ENCODE measurements at regions not wholly inside any gene's neighbourhood (a gene's known extent, or its start where the extent isn't known, plus 50 kb on each side); places are given as distances from the start of the nearest gene placed in this dataset.

DNA sequence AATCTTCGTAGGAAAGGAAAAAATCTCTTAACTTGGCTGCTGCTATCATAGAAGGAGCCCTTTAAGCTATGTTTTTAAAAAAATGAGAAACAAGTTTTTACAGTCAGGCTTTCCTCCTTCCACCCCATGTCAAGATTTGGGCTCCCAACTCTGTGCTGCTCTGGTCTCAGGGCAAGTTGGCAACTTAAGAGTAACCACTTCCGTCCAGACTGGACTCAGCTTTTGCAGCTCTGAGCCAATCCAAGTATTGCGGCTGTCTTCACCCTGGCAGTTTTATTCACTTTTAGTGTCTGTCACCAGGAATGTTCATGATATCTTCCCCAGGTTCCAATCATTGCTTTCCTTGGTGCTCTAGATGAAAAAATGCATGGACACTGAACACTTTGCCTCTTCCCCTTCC lies 115.9 kb upstream of the GAS1 start:
- Histone ChIP-seq H3F3A (replicated peaks; ENCODE audit: low read depth) (no peaks in the 10 kb centered on the region), H3K27ac (ENCODE audit: low read depth) (no peak overlapping the region), H3K79me2 (replicated peaks; ENCODE audit: insufficient read depth) (no peaks in the 10 kb centered on the region), H3K9me2 (ENCODE audit: insufficient read depth) (peaks cover 13% of the 10 kb centered on the region; the same call in 1 of the 2 replicates), H3K4me2 (no peak overlapping the region), H4K20me1 (replicated peaks; ENCODE audit: insufficient read depth) (no peaks in the 10 kb centered on the region; the same call in 1 of the 2 replicates), H3K36me3 (ENCODE audit: insufficient read depth) (no peaks in the 10 kb centered on the region), H3K27me3 (ENCODE audit: insufficient read depth) (no peaks in the 10 kb centered on the region; the same call in 1 of the 2 replicates), H3K4me1 (ENCODE audit: insufficient read depth) (no peaks in the 10 kb centered on the region), H3K4me3 (no peak overlapping the region), H2AFZ (no peak overlapping the region)
- no peaks in the 10 kb centered on the region for H3K36me3 Mint-ChIP-seq (ENCODE audit: low read depth)
- H3K27me3 Mint-ChIP-seq (ENCODE audit: insufficient read depth, low read depth, poor library complexity) = no peaks in the 10 kb centered on the region
- no peak overlapping the region for H3K27ac Mint-ChIP-seq
- no peaks in the 10 kb centered on the region for H3K9me3 Mint-ChIP-seq
- DNase-seq (ENCODE audit: low spot score) (no peak), ATAC-seq (no peak)
- H3K4me3 Mint-ChIP-seq = no peak overlapping the region
- no peak for TF ChIP-seq ZNF114 (CRISPR knock-in tag; IDR thresholded peaks at IDR 0.05)
- TF ChIP-seq JUNB (IDR thresholded peaks at IDR 0.05; ENCODE audit: unreplicated experiment) = no peak
- TF ChIP-seq ETS1 (IDR thresholded peaks at IDR 0.05) = no peak
- TF ChIP-seq EZH2phosphoT487 (IDR thresholded peaks at IDR 0.05; ENCODE audit: unreplicated experiment) = no peak
- TF ChIP-seq ZNF331 (CRISPR knock-in tag; IDR thresholded peaks at IDR 0.05; ENCODE audit: low read depth) = no peak
- TF ChIP-seq REST (IDR thresholded peaks at IDR 0.05; ENCODE audit: unreplicated experiment) = no peak
- no peak for TF ChIP-seq STAT1 (IDR thresholded peaks at IDR 0.05; ENCODE audit: unreplicated experiment)
- TF ChIP-seq NANOG (IDR thresholded peaks at IDR 0.05; ENCODE audit: borderline replicate concordance) = no peak
- TF ChIP-seq CREB1 (CRISPR knock-in tag; IDR thresholded peaks at IDR 0.05; ENCODE audit: low read depth) = no peak
- no peak for TF ChIP-seq EZH2 (IDR thresholded peaks at IDR 0.05; ENCODE audit: low read depth, unreplicated experiment)
- TF ChIP-seq CTCF (conservative IDR thresholded peaks at IDR 0.05; ENCODE audit: low read depth in 2 of 2) = no peak
- TF ChIP-seq, protein P1, sequence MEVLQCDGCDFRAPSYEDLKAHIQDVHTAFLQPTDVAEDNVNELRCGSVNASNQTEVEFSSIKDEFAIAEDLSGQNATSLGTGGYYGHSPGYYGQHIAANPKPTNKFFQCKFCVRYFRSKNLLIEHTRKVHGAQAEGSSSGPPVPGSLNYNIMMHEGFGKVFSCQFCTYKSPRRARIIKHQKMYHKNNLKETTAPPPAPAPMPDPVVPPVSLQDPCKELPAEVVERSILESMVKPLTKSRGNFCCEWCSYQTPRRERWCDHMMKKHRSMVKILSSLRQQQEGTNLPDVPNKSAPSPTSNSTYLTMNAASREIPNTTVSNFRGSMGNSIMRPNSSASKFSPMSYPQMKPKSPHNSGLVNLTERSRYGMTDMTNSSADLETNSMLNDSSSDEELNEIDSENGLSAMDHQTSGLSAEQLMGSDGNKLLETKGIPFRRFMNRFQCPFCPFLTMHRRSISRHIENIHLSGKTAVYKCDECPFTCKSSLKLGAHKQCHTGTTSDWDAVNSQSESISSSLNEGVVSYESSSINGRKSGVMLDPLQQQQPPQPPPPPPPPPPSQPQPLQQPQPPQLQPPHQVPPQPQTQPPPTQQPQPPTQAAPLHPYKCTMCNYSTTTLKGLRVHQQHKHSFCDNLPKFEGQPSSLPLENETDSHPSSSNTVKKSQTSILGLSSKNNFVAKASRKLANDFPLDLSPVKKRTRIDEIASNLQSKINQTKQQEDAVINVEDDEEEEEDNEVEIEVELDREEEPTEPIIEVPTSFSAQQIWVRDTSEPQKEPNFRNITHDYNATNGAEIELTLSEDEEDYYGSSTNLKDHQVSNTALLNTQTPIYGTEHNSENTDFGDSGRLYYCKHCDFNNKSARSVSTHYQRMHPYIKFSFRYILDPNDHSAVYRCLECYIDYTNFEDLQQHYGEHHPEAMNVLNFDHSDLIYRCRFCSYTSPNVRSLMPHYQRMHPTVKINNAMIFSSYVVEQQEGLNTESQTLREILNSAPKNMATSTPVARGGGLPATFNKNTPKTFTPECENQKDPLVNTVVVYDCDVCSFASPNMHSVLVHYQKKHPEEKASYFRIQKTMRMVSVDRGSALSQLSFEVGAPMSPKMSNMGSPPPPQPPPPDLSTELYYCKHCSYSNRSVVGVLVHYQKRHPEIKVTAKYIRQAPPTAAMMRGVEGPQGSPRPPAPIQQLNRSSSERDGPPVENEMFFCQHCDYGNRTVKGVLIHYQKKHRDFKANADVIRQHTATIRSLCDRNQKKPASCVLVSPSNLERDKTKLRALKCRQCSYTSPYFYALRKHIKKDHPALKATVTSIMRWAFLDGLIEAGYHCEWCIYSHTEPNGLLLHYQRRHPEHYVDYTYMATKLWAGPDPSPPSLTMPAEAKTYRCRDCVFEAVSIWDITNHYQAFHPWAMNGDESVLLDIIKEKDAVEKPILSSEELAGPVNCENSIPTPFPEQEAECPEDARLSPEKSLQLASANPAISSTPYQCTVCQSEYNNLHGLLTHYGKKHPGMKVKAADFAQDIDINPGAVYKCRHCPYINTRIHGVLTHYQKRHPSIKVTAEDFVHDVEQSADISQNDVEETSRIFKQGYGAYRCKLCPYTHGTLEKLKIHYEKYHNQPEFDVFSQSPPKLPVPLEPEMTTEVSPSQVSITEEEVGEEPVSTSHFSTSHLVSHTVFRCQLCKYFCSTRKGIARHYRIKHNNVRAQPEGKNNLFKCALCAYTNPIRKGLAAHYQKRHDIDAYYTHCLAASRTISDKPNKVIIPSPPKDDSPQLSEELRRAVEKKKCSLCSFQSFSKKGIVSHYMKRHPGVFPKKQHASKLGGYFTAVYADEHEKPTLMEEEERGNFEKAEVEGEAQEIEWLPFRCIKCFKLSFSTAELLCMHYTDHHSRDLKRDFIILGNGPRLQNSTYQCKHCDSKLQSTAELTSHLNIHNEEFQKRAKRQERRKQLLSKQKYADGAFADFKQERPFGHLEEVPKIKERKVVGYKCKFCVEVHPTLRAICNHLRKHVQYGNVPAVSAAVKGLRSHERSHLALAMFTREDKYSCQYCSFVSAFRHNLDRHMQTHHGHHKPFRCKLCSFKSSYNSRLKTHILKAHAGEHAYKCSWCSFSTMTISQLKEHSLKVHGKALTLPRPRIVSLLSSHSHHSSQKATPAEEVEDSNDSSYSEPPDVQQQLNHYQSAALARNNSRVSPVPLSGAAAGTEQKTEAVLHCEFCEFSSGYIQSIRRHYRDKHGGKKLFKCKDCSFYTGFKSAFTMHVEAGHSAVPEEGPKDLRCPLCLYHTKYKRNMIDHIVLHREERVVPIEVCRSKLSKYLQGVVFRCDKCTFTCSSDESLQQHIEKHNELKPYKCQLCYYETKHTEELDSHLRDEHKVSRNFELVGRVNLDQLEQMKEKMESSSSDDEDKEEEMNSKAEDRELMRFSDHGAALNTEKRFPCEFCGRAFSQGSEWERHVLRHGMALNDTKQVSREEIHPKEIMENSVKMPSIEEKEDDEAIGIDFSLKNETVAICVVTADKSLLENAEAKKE (CRISPR knock-in tag; IDR thresholded peaks at IDR 0.05) = no peak
- no peaks in the 10 kb centered on the region for H3K4me1 Mint-ChIP-seq
